ENCODE measurements at regions not wholly inside any gene's neighbourhood (a gene's known extent, or its start where the extent isn't known, plus 50 kb on each side); places are given as distances from the start of the nearest gene placed in this dataset.
A peak's percentile ranks its signal among the peaks of the same experiment; 100 is the strongest.

DNA sequence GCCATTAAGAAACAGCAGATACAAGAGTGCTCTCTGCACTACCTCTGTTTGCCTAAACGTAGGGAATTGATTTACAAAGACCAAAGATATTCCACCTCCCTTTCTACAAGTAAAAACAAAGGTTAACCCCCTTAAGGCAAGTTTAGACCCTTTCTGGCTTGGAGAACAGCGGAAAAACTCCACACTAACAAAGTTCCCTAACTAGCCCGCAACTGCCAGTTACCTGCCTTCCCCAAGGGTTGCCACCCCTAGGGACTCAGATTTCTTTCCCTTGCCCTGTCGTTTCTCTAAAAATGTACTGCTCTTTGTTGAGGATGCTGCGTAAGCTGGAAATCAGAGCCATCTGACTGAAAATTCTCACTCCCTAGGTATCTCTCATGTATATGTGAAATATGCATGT, 627.5 kb upstream of the SOX11 start:
- no peaks in the 10 kb centered on the region for H3K36me3 ChIP-seq (ENCODE audit: control insufficient read depth, insufficient read depth, low read length)
- H3K4me3 ChIP-seq (ENCODE audit: low read depth, low read length): no peak overlapping the region
- no peak for DNase-seq (ENCODE audit: low read depth)
- H3K27me3 ChIP-seq (ENCODE audit: control insufficient read depth, insufficient read depth, low read length): no peaks in the 10 kb centered on the region
- no peak for FAIRE-seq
- TF ChIP-seq, protein P1, sequence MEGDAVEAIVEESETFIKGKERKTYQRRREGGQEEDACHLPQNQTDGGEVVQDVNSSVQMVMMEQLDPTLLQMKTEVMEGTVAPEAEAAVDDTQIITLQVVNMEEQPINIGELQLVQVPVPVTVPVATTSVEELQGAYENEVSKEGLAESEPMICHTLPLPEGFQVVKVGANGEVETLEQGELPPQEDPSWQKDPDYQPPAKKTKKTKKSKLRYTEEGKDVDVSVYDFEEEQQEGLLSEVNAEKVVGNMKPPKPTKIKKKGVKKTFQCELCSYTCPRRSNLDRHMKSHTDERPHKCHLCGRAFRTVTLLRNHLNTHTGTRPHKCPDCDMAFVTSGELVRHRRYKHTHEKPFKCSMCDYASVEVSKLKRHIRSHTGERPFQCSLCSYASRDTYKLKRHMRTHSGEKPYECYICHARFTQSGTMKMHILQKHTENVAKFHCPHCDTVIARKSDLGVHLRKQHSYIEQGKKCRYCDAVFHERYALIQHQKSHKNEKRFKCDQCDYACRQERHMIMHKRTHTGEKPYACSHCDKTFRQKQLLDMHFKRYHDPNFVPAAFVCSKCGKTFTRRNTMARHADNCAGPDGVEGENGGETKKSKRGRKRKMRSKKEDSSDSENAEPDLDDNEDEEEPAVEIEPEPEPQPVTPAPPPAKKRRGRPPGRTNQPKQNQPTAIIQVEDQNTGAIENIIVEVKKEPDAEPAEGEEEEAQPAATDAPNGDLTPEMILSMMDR (IDR thresholded peaks at IDR 0.05; ENCODE audit: insufficient read depth, low read length, severe bottlenecking): no peak

DNA sequence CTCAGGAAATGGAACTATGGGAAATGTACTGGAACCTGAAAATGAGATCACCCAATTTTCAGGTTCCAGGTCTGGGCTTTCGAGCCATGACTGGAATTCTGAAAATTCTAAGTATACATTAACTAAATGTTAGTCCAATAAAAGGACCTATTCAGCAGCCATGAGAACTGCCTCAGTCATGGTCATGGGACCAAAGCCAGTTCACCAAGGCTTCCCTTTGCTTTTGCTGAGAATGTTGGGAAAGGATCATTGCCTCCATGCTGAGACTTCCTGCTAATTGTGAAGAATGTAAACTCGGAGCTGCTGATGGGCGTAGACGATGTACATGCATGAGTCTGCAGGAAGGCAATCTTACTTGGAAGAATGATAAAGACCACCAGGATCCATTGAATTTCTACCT, 624.4 kb upstream of the SOX11 start:
- FAIRE-seq (no peak), DNase-seq (ENCODE audit: low read depth) (no peak)
- H3K4me3 ChIP-seq (ENCODE audit: low read depth, low read length): no peak overlapping the region
- TF ChIP-seq, protein P1 (IDR thresholded peaks at IDR 0.05; ENCODE audit: insufficient read depth, low read length, severe bottlenecking): no peak
- H3K27me3 ChIP-seq (ENCODE audit: control insufficient read depth, insufficient read depth, low read length): no peaks in the 10 kb centered on the region
- H3K36me3 ChIP-seq (ENCODE audit: control insufficient read depth, insufficient read depth, low read length): no peaks in the 10 kb centered on the region

DNA sequence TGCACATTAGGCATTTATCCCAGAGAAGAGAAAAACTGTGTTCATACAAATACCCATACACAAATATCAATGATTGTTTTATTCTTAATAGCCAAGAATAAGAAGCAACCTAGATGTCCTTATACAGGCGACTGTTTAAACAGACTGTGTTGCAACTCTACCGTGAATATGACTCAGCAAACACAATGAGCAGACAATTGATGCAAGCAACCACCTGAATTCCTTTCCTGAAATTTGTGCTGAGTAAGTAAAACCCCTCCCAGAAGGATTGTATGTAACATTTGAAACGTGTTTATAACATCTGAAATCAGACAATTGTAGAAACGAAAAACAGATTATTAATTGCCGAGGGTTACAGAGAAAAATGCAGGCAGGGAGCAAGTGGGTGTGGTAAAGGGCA, 621.9 kb upstream of the SOX11 start:
- Histone ChIP-seq H3K4me3 (ENCODE audit: low read depth, low read length) (no peak overlapping the region), H3K27me3 (ENCODE audit: control insufficient read depth, insufficient read depth, low read length) (no peaks in the 10 kb centered on the region), H3K36me3 (ENCODE audit: control insufficient read depth, insufficient read depth, low read length) (no peaks in the 10 kb centered on the region)
- TF ChIP-seq, protein P1 (IDR thresholded peaks at IDR 0.05; ENCODE audit: insufficient read depth, low read length, severe bottlenecking): no peak
- DNase-seq (ENCODE audit: low read depth): peak; percentile 67
- FAIRE-seq: no peak

DNA sequence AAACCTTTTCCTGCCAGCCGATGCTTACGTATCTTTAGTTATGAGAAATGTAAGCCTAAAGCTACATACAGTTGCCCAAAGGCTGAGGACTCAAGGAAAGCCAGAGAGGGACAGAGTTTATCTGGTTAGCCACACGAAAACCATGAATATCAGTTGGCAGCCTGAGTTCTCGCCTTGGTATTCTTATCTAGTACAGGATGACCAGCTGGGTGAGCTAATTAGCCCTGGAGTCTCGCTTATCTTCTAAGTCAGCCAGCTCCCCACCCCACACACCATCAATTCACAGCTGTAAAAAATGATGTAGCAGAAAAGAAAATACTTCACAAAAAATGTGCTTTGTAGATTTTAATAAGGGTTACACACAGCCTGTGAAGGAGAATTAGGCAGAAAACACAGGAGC, 617.5 kb upstream of the SOX11 start:
- TF ChIP-seq, protein P1 (IDR thresholded peaks at IDR 0.05; ENCODE audit: insufficient read depth, low read length, severe bottlenecking): no peak
- H3K4me3 ChIP-seq (ENCODE audit: low read depth, low read length): no peak overlapping the region
- H3K27me3 ChIP-seq (ENCODE audit: control insufficient read depth, insufficient read depth, low read length): no peaks in the 10 kb centered on the region
- H3K36me3 ChIP-seq (ENCODE audit: control insufficient read depth, insufficient read depth, low read length): no peaks in the 10 kb centered on the region
- FAIRE-seq (no peak), DNase-seq (ENCODE audit: low read depth) (no peak)

DNA sequence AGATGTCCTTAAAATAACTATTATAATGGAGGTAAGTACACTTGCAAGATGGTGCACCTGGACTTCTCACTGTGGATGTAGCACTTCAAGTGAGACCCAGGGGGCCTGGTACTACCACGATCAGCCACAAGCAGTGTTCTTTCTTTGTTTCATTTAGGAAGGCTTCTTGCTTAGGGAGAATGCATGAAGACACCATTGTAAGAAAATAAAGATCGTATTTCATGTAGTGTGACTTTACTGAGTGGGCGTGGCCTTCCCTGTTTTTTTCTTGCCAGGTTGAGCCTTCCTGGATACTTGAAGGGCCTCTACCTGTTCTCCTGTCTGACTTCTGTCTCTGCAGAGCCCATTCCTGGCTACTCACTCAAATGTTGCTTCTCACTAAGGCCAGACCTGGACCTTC, 615.6 kb upstream of the SOX11 start:
- DNase-seq (ENCODE audit: low read depth): no peak
- no peaks in the 10 kb centered on the region for H3K36me3 ChIP-seq (ENCODE audit: control insufficient read depth, insufficient read depth, low read length)
- no peak overlapping the region for H3K4me3 ChIP-seq (ENCODE audit: low read depth, low read length)
- no peaks in the 10 kb centered on the region for H3K27me3 ChIP-seq (ENCODE audit: control insufficient read depth, insufficient read depth, low read length)
- TF ChIP-seq, protein P1 (IDR thresholded peaks at IDR 0.05; ENCODE audit: insufficient read depth, low read length, severe bottlenecking): no peak
- no peak for FAIRE-seq

DNA sequence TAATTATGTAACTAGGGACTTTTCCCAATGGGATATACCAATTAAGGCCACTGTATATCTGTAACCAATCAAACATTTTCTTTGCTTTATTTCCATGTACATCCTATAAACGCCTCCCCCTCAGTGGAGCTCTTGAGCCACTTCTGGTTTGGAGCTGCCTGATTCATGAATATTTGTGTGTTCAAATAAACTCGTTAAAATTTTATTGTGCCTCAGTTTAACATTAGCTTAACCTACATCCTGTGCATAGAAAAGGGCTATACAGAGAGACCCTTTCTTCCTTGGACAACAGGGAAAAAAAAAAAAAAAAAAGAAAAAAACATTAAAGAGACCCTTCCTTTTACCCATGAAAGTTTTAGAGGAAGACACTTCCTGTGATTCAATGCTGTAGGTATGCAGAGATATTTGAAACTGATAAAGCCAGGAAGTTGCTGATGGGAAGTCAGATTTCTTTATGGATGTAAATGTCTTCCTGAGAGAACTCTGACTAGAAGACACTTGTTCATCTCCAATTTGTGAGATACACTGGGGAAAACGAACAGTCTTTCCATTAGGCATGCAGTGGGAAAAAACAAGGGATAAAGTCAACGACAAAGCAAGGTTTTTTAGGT, 614.6 kb upstream of the SOX11 start:
- TF ChIP-seq, protein P1 (IDR thresholded peaks at IDR 0.05; ENCODE audit: insufficient read depth, low read length, severe bottlenecking): no peak
- FAIRE-seq (no peak), DNase-seq (ENCODE audit: low read depth) (peak; percentile 11)
- no peaks in the 10 kb centered on the region for H3K27me3 ChIP-seq (ENCODE audit: control insufficient read depth, insufficient read depth, low read length)
- no peaks in the 10 kb centered on the region for H3K36me3 ChIP-seq (ENCODE audit: control insufficient read depth, insufficient read depth, low read length)
- no peak overlapping the region for H3K4me3 ChIP-seq (ENCODE audit: low read depth, low read length)
